HG02571 (cell line): ENCODE measurements at regions not wholly inside any gene's neighbourhood (a gene's known extent, or its start where the extent isn't known, plus 50 kb on each side); places are given as distances from the start of the nearest gene placed in this dataset.
"Not testable (repeated sequence)": the region's sequence is repeated elsewhere in the genome, so short reads cannot be mapped to it uniquely, and the experiment has no call there.

ENCODE experiments used
- ATAC-seq: cut with Tn5 transposase; IDR thresholded peaks from one replicate; pipeline ENCODE4 v1.9.1; 2021; ENCODE audit warnings: mild to moderate bottlenecking, moderate library complexity; ENCODE audit not compliant: unreplicated experiment

DNA sequence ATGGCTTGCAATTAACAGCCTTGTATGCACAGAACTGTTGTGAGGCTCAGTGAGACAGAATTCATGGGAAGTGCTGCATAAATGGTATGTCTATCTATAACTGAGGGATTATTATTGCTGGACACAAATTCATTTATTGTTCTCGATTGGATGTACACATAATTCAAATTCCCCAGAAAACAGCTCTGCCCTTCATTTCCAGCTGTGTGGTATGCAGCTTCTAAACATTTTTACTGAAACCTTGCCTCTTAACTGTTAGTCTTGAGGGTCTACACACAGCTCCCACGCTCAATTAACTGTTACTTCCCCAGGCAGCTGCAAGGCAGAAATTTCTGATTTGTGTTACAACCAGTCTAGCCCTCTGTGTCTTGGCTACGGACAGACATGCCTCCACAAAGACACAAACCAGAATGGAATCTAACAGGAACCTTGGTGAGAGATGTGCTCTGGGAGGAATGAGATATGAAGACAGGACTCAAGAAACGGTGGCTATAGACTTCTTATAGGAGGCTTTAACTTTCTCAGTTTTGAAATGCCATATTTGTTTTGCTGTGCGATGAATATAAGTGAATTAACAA lies 139.7 kb upstream of the TBL1XR1 start:
- no peak for ATAC-seq

DNA sequence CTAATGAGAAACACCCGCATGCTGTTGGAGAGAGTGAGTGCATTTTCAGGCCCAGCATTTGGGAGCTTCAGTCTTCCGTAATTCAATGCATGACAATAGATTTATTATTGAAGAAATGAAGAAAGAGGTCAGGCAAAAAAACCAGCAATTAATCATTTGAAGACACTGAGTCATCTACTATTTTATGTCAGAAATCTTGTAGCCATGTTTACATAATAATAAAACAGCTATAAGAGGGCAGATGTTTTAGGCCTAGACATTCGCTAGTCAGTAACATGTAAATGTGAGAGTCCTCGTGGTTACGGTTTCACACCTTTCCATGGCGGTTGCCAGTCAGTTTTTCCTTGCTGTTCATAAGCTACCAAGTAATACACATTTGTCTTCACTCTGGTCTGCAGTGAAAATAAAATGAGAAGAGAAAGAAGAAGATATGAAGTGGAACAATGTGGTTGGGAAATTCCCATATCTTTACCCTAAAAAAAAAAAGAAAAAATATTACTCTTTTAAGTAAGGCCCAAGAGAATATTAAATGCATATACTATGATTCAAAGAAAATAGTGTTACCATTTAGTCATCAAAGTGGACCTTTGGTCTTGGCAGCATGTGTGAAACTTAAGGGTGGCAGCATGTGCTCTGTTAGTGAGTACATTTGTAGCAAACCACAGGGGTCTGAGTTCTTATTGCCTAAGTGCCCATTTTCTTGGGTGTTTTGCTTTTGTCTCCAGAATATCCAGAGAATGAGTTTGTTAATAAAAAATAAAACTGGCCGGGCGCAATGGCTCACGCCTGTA lies 140.5 kb upstream of the TBL1XR1 start:
- ATAC-seq, result peak; percentile 75

GRCh38 chr3:177338697-177339219 lies 141.5 kb upstream of the TBL1XR1 start:
- ATAC-seq, result no peak

DNA sequence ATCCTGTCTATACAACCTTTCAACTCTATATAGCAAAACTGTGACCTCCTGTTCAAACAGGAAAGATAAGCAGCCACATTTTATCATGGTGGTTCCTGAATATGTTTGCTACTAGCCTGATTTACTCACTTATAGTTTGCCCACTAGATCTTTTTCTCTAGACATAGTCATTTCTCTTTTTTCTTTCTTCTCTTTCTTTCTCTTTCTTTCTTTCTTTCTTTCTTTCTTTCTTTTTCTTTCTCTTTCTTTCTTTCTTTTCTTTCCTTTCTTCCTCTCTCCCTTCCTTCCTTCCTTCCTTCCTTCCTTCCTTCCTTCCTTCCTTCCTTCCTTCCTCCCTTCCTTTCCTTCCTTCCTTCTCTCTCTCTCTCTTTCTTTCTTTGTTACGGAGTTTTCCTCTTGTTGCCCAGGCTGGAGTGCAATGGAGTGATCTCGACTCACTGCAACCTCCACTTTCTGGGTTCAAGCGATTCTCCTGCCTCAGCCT lies 142.0 kb upstream of the TBL1XR1 start:
- not testable (repeated sequence) for ATAC-seq

DNA sequence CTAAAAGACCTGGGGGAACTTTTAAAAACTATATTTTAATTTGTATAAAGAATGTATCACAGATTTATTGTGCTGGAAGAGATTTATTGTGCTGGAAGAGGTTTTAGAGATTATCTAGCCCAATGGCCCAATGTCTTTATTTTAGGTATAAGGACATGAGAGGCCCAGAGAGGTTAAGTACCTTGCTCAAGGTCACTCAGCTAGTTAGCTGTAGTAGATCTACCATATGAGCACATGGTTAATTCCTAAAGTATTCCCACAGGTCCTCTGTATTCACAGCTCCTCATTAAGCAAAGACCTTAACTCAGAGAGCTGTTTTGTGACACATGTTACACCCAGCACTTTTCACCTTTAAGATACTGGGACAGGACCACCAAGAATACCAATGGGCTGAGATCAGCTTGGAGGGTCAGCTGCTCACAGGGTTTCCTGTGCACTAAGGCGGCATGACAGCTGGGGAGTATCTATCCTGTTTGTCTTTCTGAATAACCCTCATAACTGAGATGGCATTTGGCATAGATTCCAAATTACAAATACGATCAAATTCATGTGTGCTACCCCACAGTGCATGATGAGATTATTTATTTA lies 143.1 kb upstream of the TBL1XR1 start:
- no peak for ATAC-seq

- no peak for ATAC-seq
Measured at GRCh38 chr3:177341736-177342419, 144.6 kb upstream of the TBL1XR1 start.

DNA sequence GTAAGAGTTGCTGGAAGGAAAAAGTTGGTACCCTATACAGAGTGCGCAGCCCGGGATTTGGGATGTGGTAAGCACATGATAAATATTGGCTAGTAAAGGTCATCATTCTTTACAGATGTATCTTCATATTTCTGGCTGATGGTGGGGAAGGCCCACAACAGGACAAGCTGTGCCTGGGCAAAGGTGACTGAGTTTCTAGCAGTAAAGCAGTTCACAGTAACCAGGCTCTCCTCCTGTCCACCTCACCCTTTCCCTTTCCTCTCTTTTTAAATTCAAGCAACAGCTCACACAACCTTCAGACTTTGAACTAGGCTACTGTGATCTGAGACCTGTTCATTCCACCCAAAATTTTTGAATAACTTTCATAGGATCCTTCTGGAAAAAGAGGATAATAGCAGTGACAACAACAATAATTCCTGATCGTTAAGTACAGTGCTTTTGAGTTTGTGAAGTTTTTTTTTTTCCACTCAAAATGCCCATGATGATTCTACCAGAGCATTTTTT lies 145.9 kb upstream of the TBL1XR1 start:
- ATAC-seq, result no peak

GRCh38 chr3:177345049-177345972 lies 148.0 kb upstream of the TBL1XR1 start:
- ATAC-seq, result peak; percentile 88

DNA sequence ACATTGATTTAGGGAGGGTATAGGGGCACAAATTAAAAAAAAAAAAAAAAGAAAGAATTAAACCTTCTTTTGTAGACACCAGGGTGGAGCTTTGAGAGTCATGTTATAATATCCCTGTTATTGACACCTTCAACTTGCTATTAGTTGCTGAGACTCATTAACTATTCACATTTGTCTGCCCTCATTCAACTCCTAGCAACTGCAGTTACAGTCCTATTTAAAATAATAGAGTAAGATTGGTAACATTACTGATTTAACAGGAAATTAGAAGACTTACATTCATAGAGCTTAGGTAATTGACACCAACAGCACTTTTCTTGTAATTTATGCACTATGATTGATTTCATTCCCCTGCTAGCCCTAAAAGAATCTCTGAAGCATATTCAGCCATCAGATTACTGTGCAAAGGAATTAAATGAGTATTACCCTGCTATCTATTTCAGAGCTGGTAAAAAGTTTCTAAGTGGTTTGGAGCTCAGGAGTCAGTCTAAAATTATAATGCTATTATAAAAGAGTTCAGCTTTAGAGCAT lies 148.8 kb upstream of the TBL1XR1 start:
- ATAC-seq, result no peak

- ATAC-seq, result no peak
Measured at GRCh38 chr3:177346878-177347277, 149.6 kb upstream of the TBL1XR1 start.

DNA sequence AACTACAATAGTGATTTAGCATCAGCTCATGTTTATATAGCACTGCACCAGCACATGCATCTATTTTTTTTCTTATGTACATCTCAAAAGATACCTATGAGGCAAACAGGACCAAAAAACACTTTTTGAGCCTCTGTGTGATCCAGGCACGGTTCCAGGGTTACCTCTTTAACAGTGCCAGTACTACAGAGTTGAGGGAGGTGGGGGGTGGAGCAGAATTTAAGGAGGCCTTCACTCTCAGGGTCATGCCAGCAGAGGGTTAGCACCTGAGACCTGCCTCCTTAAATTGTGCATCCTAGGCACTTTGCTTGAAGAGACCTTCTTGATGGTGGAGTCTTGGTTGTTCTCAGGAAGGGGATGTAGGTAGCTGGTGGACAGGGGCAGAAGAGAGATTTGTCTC lies 150.3 kb upstream of the TBL1XR1 start:
- no peak for ATAC-seq

- ATAC-seq, result no peak
Measured at GRCh38 chr3:177348974-177349373, 151.7 kb upstream of the TBL1XR1 start.

DNA sequence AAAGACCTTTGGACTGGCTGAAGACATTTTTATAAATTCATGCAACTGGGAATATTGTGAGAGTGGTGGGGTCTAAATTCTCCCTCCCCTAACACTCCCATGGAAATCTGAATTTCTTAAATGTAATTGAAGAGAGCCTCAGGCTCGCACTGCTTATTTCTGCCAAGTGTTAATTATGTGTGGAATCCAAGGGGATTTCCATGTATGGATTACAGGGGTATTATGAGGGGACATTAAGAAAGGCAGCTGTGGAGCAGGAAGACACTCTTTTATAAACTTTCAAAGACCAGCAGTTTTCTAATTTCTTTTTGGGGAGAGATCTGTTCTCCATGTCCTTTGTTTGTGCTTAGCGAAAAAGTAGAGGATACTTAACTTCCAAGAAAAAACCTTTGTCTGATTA lies 152.1 kb upstream of the TBL1XR1 start:
- ATAC-seq, result no peak

DNA sequence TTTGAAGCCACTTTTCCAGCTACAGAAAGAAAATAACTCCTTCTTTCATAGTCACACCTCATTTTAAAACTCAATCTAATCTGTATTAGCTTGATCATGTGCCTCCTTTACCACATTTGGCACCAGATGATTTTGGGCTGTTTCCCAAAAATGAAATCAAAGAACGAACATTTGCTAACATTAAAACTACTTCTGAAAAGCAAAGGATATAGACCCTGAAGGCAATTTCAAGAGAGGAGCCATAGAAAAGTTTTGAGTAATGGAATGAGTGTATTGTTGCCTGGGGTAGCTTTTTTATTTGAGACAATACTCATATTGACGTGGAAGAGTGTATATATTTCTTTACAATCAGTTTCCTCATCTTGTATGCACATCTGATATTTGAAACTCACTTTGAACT lies 152.8 kb upstream of the TBL1XR1 start:
- no peak for ATAC-seq

- ATAC-seq, result no peak
Measured at GRCh38 chr3:177351206-177351605, 153.9 kb upstream of the TBL1XR1 start.

DNA sequence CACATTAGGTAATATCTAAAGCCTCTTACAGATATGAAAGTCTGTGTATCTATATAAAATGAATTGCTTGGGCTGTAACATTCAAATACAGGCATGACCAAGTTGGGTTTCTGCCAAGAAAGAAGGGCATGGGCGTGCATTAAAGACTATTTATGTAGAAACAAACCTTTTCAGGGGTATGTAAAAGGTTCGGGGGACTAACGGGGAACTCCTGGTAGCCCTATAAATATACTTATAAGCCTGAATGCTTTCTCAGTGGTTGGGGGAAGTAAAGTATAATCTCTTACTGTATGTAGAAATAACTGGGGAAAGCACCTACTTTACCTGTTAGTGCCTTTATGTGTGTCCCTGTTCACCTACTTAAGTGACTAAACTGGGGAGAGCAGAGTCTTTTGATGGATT lies 154.5 kb upstream of the TBL1XR1 start:
- ATAC-seq, result peak; percentile 98

- no peak for ATAC-seq
Measured at GRCh38 chr3:177352424-177352823, 155.1 kb upstream of the TBL1XR1 start.

GRCh38 chr3:177353140-177353539 lies 155.9 kb upstream of the TBL1XR1 start:
- no peak for ATAC-seq

DNA sequence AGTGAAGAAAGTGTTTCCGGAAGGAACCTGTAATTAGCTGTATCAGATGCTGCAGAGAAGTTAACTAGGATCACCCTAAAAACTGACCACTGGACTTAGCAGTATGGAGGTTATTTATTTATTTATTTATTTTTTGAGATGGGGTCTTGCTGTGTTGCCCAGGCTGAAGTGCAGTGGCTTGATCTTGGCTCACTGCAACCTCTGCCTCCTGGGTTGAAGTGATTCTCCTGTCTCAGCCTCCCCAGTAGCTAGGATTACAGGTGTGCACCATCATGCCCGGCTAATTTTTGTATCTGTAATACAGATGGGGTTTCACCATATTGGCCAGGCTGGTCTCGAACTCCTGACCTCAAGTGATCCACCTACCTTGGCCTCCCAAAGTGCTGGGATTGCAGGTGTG lies 156.6 kb upstream of the TBL1XR1 start:
- not testable (repeated sequence) for ATAC-seq

DNA sequence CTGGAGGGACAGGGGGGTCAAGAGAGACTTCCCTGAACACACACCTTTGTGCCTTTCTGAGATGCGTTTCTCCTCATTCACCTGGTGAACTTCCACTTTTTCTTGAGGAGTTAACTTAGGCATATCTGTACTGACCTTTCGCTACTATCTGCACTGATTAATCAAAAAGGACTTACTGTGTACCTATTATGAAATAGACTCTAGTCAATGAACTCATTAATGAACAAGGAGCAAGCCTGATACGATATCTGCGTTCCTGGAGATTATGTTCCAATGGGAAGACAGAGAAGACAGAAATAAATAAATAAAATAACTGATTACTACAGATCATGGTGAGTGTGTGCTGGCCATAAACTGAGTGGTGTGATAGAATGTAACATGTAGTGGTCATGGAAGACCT lies 157.2 kb upstream of the TBL1XR1 start:
- no peak for ATAC-seq
